NCI-H524 treated with DMSO at 0.1 percent for 48 hours (cell line): ENCODE measurements at regions not wholly inside any gene's neighbourhood (a gene's known extent, or its start where the extent isn't known, plus 50 kb on each side); places are given as distances from the start of the nearest gene placed in this dataset.

Experiments used
- DNase-seq: peaks from one replicate; lab custom pipeline; 2025; lab: John Stamatoyannopoulos, UW

- no peak for DNase-seq
Measured at GRCh38 chr3:18883571-18883970, 264.7 kb upstream of the KCNH8 start.

DNA sequence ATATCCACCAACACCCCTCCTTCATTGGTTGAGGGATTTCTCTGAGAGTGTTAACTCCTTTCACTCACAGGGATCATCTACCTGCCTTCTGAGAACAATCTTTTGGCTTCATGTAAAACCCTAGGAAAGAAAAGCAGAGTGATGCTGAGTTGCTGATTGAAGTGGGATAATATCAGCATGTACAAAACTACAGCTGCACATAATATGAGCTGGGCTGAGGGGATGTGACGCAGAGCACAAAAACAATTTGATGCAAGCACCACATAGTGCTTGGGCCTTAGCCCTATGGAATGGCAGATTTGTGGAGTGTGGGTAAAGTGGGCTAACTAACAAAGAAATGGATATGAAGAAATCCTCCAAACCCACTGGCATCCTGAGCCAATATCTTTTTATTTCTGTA lies 267.6 kb upstream of the KCNH8 start:
- no peak for DNase-seq

GRCh38 chr3:18872466-18872865 lies 275.8 kb upstream of the KCNH8 start:
- DNase-seq, result no peak

DNA sequence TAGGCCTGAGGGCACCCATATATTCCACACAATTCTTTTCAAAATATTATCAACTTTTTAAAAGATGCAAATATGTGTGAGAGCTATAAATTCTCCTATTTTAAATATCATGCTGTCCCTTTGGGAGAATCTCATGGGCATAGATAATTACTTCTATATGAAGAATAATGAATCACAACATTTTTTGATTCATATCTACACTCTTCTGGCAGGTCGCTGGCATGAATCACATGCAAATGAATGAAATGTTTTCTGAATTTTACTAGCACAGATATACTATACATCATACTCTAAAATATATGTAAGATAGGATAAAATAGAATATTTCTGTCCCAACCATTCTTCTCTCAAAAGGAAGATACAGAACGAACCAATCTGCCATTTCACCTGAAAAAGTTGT lies 277.7 kb upstream of the KCNH8 start:
- DNase-seq, result no peak

DNA sequence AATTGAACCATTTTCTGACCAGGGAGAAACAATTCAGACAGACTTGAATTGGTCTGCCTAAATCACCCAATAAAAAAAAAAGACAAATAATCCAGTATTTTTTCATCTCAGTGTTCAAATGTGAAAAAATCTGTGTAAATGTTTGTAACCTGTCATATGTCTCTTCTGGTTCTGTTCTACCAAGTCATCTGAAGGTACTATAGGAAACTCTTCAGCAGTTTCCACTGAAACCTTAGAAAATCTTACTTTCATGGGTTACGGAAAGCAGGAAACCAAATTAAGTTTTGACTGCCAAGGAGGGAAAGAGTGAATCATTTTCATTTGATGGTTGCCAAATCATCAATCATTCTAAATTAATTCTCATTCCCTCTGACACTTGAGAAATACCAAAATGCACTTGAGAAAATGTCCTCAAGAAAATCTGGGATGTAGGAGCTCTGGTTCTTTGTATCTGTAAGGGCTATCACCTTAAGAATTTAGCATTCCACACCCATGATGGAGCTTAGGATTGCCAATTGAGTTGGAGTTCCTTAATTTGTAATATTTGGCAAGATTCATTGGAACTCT lies 278.2 kb upstream of the KCNH8 start:
- DNase-seq, result no peak

DNA sequence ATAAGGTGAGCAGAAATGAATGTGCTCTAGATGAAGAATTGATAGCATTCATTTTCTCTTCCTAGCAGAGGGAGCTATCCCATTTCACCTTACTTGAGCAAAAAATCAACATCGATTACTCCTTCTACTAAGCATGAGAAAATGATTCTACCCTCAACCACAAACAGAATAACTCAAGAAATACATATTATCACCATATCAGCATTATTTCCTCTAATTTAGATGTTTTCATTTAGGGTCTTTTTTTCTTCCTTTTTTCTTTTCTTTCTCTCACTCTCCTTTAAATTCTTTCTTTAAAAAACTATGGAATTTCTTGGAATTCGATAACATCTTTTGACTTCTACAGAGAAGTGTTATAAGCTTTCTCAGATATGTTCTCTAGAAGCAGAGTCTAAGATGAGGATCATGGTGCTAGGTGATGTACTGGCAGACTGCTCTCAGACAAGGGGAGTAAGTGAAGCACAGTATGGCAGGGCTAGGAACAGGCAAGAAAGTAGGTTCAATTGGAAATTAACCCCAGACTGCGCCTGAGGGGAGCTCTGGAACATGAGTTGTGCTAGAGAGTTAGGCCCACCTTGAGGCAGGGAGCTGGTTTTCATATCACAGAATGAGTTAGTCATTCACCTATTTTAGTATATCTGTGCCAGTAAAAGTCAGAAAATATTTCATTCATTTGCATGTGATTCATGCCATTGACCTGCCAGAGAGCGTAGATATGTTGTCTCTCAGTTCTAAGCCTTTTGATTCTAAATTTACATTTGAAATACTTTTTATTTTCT lies 279.2 kb upstream of the KCNH8 start:
- DNase-seq, result no peak

- DNase-seq, result no peak
Measured at GRCh38 chr3:18866899-18867298, 281.4 kb upstream of the KCNH8 start.

DNA sequence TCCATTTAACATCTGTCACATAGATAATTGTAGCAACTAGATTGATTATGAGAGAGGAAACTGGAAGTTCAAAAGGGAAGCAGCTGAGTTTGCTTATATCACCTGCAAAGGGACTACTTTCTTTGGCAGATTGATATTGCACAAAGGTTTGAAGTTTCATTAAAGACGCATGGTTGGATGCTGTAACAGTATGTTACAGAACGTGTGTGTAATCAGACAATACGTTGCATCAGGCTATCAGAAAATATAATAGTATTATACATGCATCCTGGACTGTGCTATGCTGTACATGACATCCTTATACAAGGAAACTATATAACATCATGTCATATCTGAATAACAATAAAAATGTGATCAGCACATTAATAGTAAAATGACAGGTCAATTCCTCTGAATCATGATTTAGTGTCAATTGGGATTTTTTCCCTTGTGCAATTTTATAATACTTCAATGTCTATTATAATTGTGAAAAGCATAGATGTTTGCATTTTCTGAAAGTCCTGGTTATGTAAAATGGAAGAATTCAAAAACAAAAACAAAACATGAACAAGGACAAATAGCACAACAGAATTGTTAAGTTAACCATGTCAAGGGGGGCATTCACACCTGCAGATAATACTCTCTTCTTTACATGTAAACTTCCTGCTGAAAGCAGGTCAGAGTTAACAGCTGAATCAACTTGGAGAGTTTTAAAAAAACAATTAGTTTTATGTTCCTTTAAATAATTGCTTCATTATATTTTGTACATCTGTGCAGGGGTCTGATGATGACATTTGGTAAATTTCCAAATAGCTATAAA lies 283.2 kb upstream of the KCNH8 start:
- no peak for DNase-seq

DNA sequence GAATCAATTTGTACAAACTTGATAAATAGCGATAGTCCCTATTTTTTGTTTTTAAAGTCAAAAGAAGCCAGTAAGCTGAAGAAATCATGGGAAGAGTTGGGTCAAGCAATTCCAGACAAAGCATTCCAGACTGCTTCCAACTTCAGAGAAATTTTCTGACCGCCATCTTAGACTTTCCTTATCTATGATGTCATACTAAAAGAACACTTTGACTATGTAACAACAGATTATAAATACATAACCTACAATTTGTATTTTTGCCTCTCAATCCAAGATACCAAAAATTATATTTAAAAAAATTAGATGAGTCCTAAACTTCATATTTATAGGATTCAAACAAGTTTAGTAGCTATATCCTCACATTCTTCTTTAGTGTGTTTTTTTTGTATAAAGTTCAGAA lies 286.2 kb upstream of the KCNH8 start:
- no peak for DNase-seq

DNA sequence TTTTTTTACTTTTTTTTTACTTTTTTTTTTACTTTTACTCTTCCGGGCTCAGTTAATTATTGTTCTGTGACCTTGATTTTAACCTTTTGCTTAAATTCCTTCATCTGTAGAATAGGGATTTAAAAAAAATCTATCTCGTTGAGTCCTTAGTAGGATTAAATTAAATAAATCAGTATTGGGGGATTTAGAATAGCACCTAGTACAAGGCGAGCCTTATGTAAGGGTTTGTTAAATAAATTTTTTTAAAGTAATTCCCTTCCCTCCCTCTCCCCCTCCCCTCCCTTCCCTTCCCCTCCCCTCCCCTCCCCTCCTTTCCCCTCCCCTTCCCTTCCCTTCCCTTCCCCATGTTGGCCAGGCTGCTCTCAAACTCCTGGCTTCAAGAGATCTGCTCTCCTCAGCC lies 287.2 kb upstream of the KCNH8 start:
- no peak for DNase-seq

GRCh38 chr3:18853269-18853668 lies 295.0 kb upstream of the KCNH8 start:
- no peak for DNase-seq

- DNase-seq, result no peak
Measured at GRCh38 chr3:18847583-18848197, 300.6 kb upstream of the KCNH8 start.

- no peak for DNase-seq
Measured at GRCh38 chr3:18843983-18844382, 304.3 kb upstream of the KCNH8 start.

GRCh38 chr3:18843188-18843587 lies 305.1 kb upstream of the KCNH8 start:
- DNase-seq, result no peak

- no peak for DNase-seq
Measured at GRCh38 chr3:18841422-18842343, 306.6 kb upstream of the KCNH8 start.

DNA sequence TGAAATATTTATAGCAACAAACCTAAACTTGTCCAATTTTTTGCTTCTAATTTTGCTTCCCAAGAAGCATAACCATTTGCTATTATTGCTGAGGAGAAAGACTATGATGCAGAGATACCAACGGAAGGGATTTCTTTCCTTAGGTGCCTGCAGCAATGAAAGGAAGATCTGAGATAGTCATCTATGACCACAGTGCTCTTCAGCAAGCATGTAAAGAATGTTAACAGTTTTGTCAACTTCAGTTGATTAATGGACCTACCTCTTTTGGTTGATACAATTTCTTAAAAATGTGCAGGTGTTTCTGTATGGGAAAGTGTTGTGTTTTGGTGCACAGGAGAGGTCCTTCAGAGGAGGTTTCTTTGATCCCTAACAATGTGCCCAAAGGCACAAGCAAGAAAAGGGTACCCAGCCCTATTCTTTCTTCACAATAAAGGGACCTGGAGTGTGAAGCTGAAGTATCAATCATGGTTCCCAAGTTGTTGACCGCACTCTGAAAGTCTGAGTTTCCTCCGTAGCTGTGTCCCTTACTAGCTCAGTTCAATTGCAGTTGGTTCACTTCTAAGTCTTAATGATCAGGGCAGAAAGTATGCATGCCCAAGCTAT lies 307.7 kb upstream of the KCNH8 start:
- DNase-seq, result no peak

- DNase-seq, result no peak
Measured at GRCh38 chr3:18838758-18839157, 309.6 kb upstream of the KCNH8 start.

- DNase-seq, result no peak
Measured at GRCh38 chr3:18837137-18837755, 311.1 kb upstream of the KCNH8 start.

DNA sequence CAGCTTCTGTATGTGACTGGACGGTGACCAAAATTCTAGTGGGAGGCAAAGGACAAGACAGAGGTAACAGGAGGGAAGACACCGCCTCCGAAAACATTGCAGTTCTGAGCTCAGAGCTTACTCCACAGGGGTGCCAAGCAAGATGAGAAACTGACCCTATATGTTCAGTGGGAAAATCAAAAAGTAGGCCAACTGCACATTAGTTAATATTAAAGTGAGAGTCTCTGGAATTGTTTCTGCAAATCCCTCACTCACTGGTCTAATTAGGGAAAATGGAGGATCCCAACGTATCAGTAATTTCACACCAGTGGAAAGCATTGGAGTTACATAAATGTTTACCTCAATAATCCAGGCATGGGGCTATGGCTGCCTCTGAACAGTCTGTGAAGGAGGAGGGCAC lies 313.3 kb upstream of the KCNH8 start:
- no peak for DNase-seq

DNA sequence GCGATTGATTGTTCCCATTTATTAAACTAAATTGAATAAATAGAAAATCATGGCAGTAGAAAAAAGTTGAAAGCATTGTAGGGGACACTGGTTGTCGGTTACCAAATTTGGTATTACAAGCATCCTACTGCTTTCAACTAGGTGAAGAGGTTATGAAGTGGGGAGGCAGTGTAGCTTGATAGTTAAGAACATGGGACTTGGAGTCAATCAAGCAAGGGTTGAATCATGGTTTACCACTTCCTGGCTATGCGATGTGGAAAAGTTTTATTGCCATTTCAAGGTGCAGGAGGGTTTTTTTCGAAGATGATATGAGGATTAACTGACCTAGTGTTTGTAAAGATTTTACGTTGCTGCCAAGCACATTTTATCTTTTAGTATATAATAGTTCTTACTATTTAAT lies 318.2 kb upstream of the KCNH8 start:
- DNase-seq, result no peak

DNA sequence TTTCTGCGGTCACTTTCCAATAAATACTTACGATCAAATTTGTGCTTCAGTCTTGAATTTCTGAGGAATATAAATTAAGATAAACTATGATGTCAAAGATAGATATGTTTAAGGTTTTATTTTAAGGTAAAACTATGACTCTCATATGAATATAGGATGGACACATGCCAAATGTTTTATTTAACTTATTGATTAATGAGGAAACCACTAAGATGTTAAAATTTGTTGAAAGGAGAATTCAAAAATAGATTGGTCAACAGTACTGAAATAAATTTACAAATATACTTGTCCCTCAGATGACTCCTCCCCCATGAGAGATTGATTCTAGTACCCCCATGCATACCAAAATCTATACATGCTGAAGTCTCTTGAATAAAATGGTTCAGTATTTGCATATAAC lies 319.7 kb upstream of the KCNH8 start:
- DNase-seq, result no peak
